Stomach (tissue), 8 donors: ENCODE measurements at regions not wholly inside any gene's neighbourhood (a gene's known extent, or its start where the extent isn't known, plus 50 kb on each side); places are given as distances from the start of the nearest gene placed in this dataset.

ENCODE experiments used
- DNase-seq, 2 donors: peaks; one replicate each; pipeline versions ENCODE4 v3.0.0 to v3.0.0-alpha.2; 2013 to 2019
- H3K27ac ChIP-seq, 5 donors: fragments of 200-600 bp in 4 of 5; sonication (generic) in 4 of 5; one replicate each; pipeline ENCODE4 v1.5.1; 2013 to 2019; ENCODE audit warnings: mild to moderate bottlenecking in 1 of 5, moderate library complexity in 1 of 5
- H3K27me3 ChIP-seq, 3 donors: fragments of 200-600 bp; sonication (generic); one replicate each; pipeline ENCODE4 v1.5.1; 2017 to 2019; ENCODE audit warnings: mixed run types in 1 of 3
- H3K36me3 ChIP-seq, 4 donors: fragments of 200-600 bp; sonication (generic); 1 replicate in 3 of 4; 2 replicates in 1 of 4; pipeline ENCODE4 v1.5.1; 2016 to 2019
- H3K4me1 ChIP-seq, 4 donors: fragments of 200-600 bp; sonication (generic); one replicate each; pipeline ENCODE4 v1.5.1; 2016 to 2019
- H3K4me3 ChIP-seq, 4 donors: fragments of 200-600 bp; sonication (generic) in 3 of 4; one replicate each; pipeline ENCODE4 v1.5.1; 2016 to 2019; ENCODE audit warnings: mild to moderate bottlenecking in 1 of 4
- H3K9me3 ChIP-seq, 4 donors: fragments of 200-600 bp; sonication (generic); one replicate each; pipeline ENCODE4 v1.5.1; 2016 to 2019
- EP300 ChIP-seq: sonication (generic); formaldehyde crosslinking; IDR thresholded peaks from one replicate; pipeline ENCODE4 v1.6.1; 2017; ENCODE audit warnings: antibody characterized with exemption
- POLR2A ChIP-seq, 4 donors: fragments of 450-650 bp; IDR thresholded peaks; one replicate each; pipeline ENCODE4 v1.6.1; 2016; ENCODE audit warnings: antibody characterized with exemption in 4 of 4, control low read depth in 2 of 4, mild to moderate bottlenecking in 1 of 4, moderate library complexity in 1 of 4
- POLR2AphosphoS5 ChIP-seq, 3 donors: sonication (generic); formaldehyde crosslinking; IDR thresholded peaks; one replicate each; pipeline ENCODE4 v1.6.1; 2016; ENCODE audit warnings: antibody characterized with exemption in 3 of 3
- WGBS, 5 donors: extraction: QIAGEN DNeasy Blood & Tissue Kit in 3 of 5; methylation state at CpG; one replicate each; pipeline versions ENCODE4 v1.1.5 to v1.1.7; 2013 to 2018; 5-methylcytosine and 5-hydroxymethylcytosine counted together
- intact Hi-C: fragments of 100-400 bp; cut with DNase I; formaldehyde crosslinking; loops from one replicate; pipeline ENCODE4 v1.15.1; 2023; ENCODE audit warnings: low total_unique reads
- TF ChIP-seq, protein P1 (sequence below), 7 experiments: fragments of 450-650 bp in 4 of 7; fragments of 200-600 bp in 3 of 7; sonication (generic) in 3 of 7; IDR thresholded peaks; one replicate each; pipeline ENCODE4 v1.5.1; 2016 to 2019; ENCODE audit warnings: antibody characterized with exemption in 7 of 7, control low read depth in 2 of 7, mild to moderate bottlenecking in 1 of 7
- donor health status: healthy with polysubstance abuse.
- donor health status: Bipolar disorder and iron deficiency.
- donor health status: healthy.

DNA sequence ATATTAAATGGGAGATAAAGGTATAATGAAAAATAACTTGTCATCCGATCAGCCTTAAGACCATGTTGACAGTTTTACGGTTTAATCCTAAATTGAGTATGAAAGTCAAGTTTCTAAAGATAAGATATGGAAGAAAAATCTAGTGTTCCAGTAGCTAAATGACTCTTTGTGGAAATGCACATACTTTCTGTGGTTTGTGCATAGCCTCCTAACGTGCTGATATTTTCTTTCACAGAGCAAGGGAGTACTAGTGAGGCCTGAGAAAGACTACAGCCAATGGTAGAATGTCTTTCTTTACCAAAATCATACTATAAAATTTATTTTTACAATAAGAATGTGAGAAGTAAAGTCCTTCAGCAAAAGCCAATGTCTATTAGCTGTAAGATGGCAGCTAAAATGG lies 430.6 kb upstream of the RGMA start:
- intact Hi-C loops = no loop called here
- TF ChIP-seq POLR2AphosphoS5 (IDR thresholded peaks at IDR 0.05) (no peak), EP300 (no peak), POLR2A (IDR thresholded peaks at IDR 0.05) (no peak)
- TF ChIP-seq, protein P1, sequence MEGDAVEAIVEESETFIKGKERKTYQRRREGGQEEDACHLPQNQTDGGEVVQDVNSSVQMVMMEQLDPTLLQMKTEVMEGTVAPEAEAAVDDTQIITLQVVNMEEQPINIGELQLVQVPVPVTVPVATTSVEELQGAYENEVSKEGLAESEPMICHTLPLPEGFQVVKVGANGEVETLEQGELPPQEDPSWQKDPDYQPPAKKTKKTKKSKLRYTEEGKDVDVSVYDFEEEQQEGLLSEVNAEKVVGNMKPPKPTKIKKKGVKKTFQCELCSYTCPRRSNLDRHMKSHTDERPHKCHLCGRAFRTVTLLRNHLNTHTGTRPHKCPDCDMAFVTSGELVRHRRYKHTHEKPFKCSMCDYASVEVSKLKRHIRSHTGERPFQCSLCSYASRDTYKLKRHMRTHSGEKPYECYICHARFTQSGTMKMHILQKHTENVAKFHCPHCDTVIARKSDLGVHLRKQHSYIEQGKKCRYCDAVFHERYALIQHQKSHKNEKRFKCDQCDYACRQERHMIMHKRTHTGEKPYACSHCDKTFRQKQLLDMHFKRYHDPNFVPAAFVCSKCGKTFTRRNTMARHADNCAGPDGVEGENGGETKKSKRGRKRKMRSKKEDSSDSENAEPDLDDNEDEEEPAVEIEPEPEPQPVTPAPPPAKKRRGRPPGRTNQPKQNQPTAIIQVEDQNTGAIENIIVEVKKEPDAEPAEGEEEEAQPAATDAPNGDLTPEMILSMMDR (IDR thresholded peaks at IDR 0.05) = no peak
- H3K36me3 ChIP-seq = no peaks in the 10 kb centered on the region
- H3K4me1 ChIP-seq = peaks cover 0 to 9% (median 0%) of the 10 kb centered on the region in 4 donors
- DNase-seq = no peak
- H3K4me3 ChIP-seq = no peak overlapping the region
- no peak overlapping the region for H3K27ac ChIP-seq
- H3K27me3 ChIP-seq = no peaks in the 10 kb centered on the region
- H3K9me3 ChIP-seq = no peaks in the 10 kb centered on the region
- WGBS, 5 donors = 34 to 70% (median 48%) methylated on average over 3 of the region's 3 CpGs

DNA sequence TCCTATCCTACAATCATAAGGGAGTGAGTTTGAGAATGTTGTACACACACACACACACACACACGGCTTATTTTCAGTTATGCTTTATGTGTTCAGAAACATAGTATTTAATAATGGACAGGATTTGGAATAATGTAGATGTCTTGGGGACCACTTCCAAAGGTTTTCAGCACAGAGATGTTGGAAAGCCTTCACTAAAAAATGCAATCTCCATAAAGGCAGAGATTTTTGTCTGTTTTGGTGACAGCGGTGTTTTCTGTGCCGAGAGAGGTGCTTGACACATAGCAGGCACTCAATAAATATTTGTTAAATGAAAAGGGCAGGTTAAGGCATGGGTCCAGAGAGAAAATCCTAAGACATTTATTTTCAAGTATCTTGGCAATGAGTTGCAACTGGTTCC lies 428.2 kb upstream of the RGMA start:
- H3K9me3 ChIP-seq = no peaks in the 10 kb centered on the region
- H3K27me3 ChIP-seq = no peaks in the 10 kb centered on the region
- intact Hi-C loops = no loop called here
- H3K36me3 ChIP-seq = no peaks in the 10 kb centered on the region
- no peak overlapping the region for H3K4me3 ChIP-seq
- DNase-seq = no peak
- 63 to 73% (median 71%) methylated on average over 3 of the region's 3 CpGs for WGBS, 5 donors
- TF ChIP-seq EP300 (no peak), POLR2AphosphoS5 (IDR thresholded peaks at IDR 0.05) (no peak), POLR2A (IDR thresholded peaks at IDR 0.05) (no peak)
- TF ChIP-seq, protein P1 (IDR thresholded peaks at IDR 0.05) = no peak
- H3K27ac ChIP-seq = no peak overlapping the region
- peaks cover 0 to 9% (median 0%) of the 10 kb centered on the region in 4 donors for H3K4me1 ChIP-seq

DNA sequence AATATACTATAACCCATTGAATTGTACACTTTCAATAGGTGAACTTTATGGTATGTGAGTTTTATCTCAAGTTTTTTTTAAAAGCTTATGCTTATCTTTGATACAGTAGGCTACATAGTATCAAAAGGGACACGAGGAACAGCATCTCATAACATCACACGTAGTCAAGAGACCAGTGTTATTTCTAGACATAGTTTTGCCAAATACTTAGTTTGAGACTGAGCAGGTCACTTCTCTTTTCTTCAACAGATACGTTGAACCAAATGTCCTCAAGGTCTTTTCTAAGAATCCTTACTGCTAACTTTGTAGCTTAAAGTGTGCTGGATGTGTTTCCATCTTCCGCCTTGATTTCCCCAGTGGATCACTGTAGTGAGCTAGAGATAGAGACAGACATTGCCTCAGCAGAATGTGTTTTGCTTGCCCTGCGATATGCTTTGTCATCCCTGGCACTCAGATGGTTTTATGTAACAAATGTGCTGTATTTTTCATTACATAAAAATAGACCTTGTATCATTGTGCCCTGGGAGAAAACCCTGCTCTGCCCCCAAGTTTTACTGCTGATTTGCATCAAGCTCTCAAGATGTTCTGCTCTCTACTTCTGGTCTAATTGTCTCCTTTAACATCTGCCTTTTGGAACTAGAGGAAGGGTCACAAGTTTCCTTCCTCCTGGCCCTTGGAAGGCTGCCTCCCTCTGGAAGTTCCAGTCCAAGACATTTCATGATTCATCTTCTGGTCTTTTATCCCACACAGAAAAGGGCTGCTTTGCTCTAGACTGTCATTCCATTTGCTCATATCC lies 426.4 kb upstream of the RGMA start:
- H3K4me1 ChIP-seq = peaks cover 0 to 9% (median 0%) of the 10 kb centered on the region in 4 donors
- no peak overlapping the region for H3K4me3 ChIP-seq
- TF ChIP-seq, protein P1 (IDR thresholded peaks at IDR 0.05) = no peak
- TF ChIP-seq POLR2AphosphoS5 (IDR thresholded peaks at IDR 0.05) (no peak), EP300 (no peak), POLR2A (IDR thresholded peaks at IDR 0.05) (no peak)
- no peaks in the 10 kb centered on the region for H3K9me3 ChIP-seq
- WGBS, 5 donors = 66 to 80% (median 78%) methylated on average over 5 of the region's 5 CpGs
- intact Hi-C loops = no loop called here
- no peaks in the 10 kb centered on the region for H3K36me3 ChIP-seq
- peak overlapping the region in 1 of 5 donors; percentile 23 for H3K27ac ChIP-seq
- no peaks in the 10 kb centered on the region for H3K27me3 ChIP-seq
- DNase-seq = peak in 1 of 2 donors; percentile 36

DNA sequence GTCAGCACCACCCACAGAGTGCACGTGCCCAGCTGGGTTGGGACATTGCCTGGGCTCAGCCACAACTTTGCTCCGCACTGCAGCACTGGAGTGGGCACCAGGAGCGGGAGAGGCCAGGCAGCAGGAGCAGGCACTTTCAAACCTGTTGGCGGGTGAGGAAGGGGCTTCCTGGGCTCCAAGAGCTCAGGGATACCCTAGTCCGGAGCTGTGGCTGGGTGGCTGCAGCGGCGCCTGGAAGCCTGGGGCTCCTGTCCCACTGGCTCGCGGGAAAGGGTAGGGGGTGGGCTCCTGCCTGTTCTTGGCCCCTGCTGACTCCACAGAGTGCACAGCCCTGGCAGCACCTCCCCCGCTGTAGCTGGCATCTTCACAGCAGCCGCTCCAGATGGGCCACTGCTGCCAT lies 417.6 kb upstream of the RGMA start:
- intact Hi-C loops = no loop called here
- WGBS, 5 donors = 87 to 100% (median 90%) methylated on average over 6 to 11 of the region's 11 CpGs
- H3K36me3 ChIP-seq = no peaks in the 10 kb centered on the region
- TF ChIP-seq, protein P1 (IDR thresholded peaks at IDR 0.05) = no peak
- TF ChIP-seq POLR2A (IDR thresholded peaks at IDR 0.05) (no peak), EP300 (no peak), POLR2AphosphoS5 (IDR thresholded peaks at IDR 0.05) (no peak)
- no peaks in the 10 kb centered on the region for H3K4me1 ChIP-seq
- H3K27ac ChIP-seq = no peak overlapping the region
- DNase-seq = no peak
- no peaks in the 10 kb centered on the region for H3K27me3 ChIP-seq
- no peak overlapping the region for H3K4me3 ChIP-seq
- H3K9me3 ChIP-seq = no peaks in the 10 kb centered on the region
